ENCODE measurements at regions not wholly inside any gene's neighbourhood (a gene's known extent, or its start where the extent isn't known, plus 50 kb on each side); places are given as distances from the start of the nearest gene placed in this dataset.

GRCh38 chrX:7314425-7314824 is 166.5 kb upstream of the PUDP start:
- no peak overlapping the region for H3K4me3 ChIP-seq (ENCODE audit: low read depth, low read length)
- TF ChIP-seq, protein P1, sequence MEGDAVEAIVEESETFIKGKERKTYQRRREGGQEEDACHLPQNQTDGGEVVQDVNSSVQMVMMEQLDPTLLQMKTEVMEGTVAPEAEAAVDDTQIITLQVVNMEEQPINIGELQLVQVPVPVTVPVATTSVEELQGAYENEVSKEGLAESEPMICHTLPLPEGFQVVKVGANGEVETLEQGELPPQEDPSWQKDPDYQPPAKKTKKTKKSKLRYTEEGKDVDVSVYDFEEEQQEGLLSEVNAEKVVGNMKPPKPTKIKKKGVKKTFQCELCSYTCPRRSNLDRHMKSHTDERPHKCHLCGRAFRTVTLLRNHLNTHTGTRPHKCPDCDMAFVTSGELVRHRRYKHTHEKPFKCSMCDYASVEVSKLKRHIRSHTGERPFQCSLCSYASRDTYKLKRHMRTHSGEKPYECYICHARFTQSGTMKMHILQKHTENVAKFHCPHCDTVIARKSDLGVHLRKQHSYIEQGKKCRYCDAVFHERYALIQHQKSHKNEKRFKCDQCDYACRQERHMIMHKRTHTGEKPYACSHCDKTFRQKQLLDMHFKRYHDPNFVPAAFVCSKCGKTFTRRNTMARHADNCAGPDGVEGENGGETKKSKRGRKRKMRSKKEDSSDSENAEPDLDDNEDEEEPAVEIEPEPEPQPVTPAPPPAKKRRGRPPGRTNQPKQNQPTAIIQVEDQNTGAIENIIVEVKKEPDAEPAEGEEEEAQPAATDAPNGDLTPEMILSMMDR (IDR thresholded peaks at IDR 0.05; ENCODE audit: borderline replicate concordance, insufficient read depth, low read depth, low read length), result no peak

- no peak overlapping the region for H3K4me3 ChIP-seq (ENCODE audit: low read depth, low read length)
- TF ChIP-seq, protein P1 (IDR thresholded peaks at IDR 0.05; ENCODE audit: borderline replicate concordance, insufficient read depth, low read depth, low read length), result no peak
Measured at GRCh38 chrX:7307720-7308119, 159.8 kb upstream of the PUDP start.

DNA sequence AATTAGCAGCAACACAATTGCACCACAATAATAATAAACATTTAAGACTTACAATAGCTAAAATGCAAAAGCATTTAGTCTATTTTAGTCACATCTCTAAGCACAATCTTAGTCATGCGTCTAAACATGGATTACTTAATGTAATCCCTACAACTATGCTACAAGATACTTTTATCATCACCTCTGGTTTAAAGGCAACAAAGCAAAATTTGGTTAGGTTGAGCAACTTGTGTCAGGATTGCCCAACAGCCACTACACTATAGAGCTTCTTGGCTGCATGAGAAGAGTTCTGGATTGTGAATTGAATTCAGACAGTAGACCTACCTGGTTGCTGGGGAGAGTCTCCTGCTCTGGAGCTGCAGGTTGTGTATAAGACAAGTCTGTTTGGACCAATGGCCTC is 146.5 kb upstream of the PUDP start:
- TF ChIP-seq, protein P1 (IDR thresholded peaks at IDR 0.05; ENCODE audit: borderline replicate concordance, insufficient read depth, low read depth, low read length), result no peak

DNA sequence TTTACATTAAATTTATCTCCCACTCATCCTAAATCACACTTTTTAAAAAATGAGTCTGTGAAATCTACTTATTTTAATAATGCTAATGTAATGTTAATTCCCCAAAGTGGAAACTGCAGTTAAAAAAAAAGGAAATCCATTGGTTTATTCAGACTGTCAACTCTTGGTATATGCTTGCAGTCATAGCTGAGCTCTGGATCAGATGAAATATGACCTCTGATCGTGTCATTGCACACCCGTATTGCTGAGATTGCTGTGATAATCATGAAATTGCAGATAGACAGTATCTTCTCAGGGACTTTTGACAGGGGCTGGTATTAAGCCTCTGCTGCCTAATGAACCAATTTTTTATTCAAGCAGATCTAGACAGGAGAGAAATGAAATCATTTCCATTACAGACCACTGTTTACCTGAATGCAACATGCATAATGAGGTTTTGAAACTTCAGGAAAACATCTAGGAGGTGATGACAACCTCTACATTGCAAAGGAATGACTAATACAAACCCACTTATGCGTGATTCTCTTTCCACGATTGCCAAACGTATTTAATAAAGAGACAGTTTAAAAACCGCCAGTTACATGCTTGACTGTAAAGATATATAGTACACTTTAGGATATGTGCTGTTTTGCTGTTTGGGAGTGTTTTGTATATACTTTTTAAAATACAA is 138.3 kb upstream of the PUDP start:
- no peak overlapping the region for H3K4me3 ChIP-seq (ENCODE audit: low read depth, low read length)
- TF ChIP-seq, protein P1 (IDR thresholded peaks at IDR 0.05; ENCODE audit: borderline replicate concordance, insufficient read depth, low read depth, low read length), result no peak

More for the DNA sequence above, 146.5 kb upstream of the PUDP start:
- H3K4me3 ChIP-seq (ENCODE audit: low read depth, low read length), result no peak overlapping the region

- TF ChIP-seq, protein P1 (IDR thresholded peaks at IDR 0.05; ENCODE audit: borderline replicate concordance, insufficient read depth, low read depth, low read length), result no peak
- H3K4me3 ChIP-seq (ENCODE audit: low read depth, low read length), result no peak overlapping the region
Measured at GRCh38 chrX:7285765-7286164, 137.8 kb upstream of the PUDP start.

GRCh38 chrX:7283741-7284140 is 135.8 kb upstream of the PUDP start:
- H3K4me3 ChIP-seq (ENCODE audit: low read depth, low read length), result no peak overlapping the region
- TF ChIP-seq, protein P1 (IDR thresholded peaks at IDR 0.05; ENCODE audit: borderline replicate concordance, insufficient read depth, low read depth, low read length), result no peak

- TF ChIP-seq, protein P1 (IDR thresholded peaks at IDR 0.05; ENCODE audit: borderline replicate concordance, insufficient read depth, low read depth, low read length), result no peak
- H3K4me3 ChIP-seq (ENCODE audit: low read depth, low read length), result no peak overlapping the region
Measured at GRCh38 chrX:7280520-7280919, 132.6 kb upstream of the PUDP start.

All from GM12875 (cell line).